GM23338 (cell line): ENCODE measurements at regions not wholly inside any gene's neighbourhood (a gene's known extent, or its start where the extent isn't known, plus 50 kb on each side); places are given as distances from the start of the nearest gene placed in this dataset.

Experiments used
- ATAC-seq: fragments of 200-7000 bp; cut with Tn5 transposase; 3 replicates; pipeline ENCODE4 v1.9.1; 2020
- DNase-seq: peaks from one replicate; pipeline ENCODE4 v3.0.0-alpha.2; 2015; ENCODE audit warnings: low spot score
- H2AFZ ChIP-seq: fragments of 200-600 bp; sonication (generic); 2 replicates; pipeline ENCODE4 v1.8.0; 2016; ENCODE audit warnings: antibody characterized with exemption, mild to moderate bottlenecking, moderate library complexity
- H3F3A ChIP-seq: fragments of 200-600 bp; sonication (generic); replicated peaks from 2 replicates; pipeline ENCODE4 v1.8.0; 2017; ENCODE audit warnings: antibody characterized with exemption, mixed run types, low read depth
- H3K27ac ChIP-seq: fragments of 200-600 bp; sonication (generic); 2 replicates; pipeline ENCODE4 v1.6.1; 2016; ENCODE audit warnings: low read depth
- H3K27me3 ChIP-seq: fragments of 200-600 bp; sonication (generic); 2 replicates; pipeline ENCODE4 v1.8.0; 2016; ENCODE audit warnings: mild to moderate bottlenecking, mixed run types, moderate library complexity; ENCODE audit not compliant: insufficient read depth
- H3K36me3 ChIP-seq: fragments of 200-600 bp; sonication (generic); 2 replicates; pipeline ENCODE4 v1.8.0; 2016; ENCODE audit warnings: mild to moderate bottlenecking; ENCODE audit not compliant: insufficient read depth
- H3K4me1 ChIP-seq: fragments of 200-600 bp; sonication (generic); 2 replicates; pipeline ENCODE4 v1.8.0; 2016; ENCODE audit warnings: mild to moderate bottlenecking, moderate library complexity; ENCODE audit not compliant: insufficient read depth
- H3K4me2 ChIP-seq: fragments of 200-600 bp; sonication (generic); 2 replicates; pipeline ENCODE4 v1.7.1; 2017; ENCODE audit warnings: mixed run types
- H3K4me3 ChIP-seq: fragments of 200-600 bp; sonication (generic); 2 replicates; pipeline ENCODE4 v1.6.1; 2016; ENCODE audit warnings: mixed run types
- H3K79me2 ChIP-seq: fragments of 200-600 bp; sonication (generic); replicated peaks from 2 replicates; pipeline ENCODE4 v1.8.0; 2017; ENCODE audit warnings: mild to moderate bottlenecking; ENCODE audit not compliant: insufficient read depth
- H3K9me2 ChIP-seq: fragments of 200-600 bp; sonication (generic); 2 replicates; pipeline ENCODE4 v1.8.0; 2017; ENCODE audit not compliant: insufficient read depth
- H4K20me1 ChIP-seq: fragments of 200-600 bp; sonication (generic); replicated peaks from 2 replicates; pipeline ENCODE4 v1.8.0; 2017; ENCODE audit warnings: mild to moderate bottlenecking; ENCODE audit not compliant: insufficient read depth
- H3K27ac Mint-ChIP-seq: 2 replicates; pipeline ENCODE4 v1.8.0; 2020; ENCODE audit warnings: inconsistent platforms, mild to moderate bottlenecking, moderate library complexity, mixed read lengths
- H3K27me3 Mint-ChIP-seq: 3 replicates; pipeline ENCODE4 v1.8.0; 2022; ENCODE audit warnings: low read depth, mild to moderate bottlenecking, moderate library complexity, mixed read lengths, inconsistent platforms; ENCODE audit not compliant: insufficient read depth, poor library complexity
- H3K36me3 Mint-ChIP-seq: 3 replicates; pipeline ENCODE4 v1.8.0; 2021; ENCODE audit warnings: low read depth, mild to moderate bottlenecking, inconsistent platforms, moderate library complexity, mixed read lengths
- H3K4me1 Mint-ChIP-seq: 3 replicates; pipeline ENCODE4 v1.8.0; 2020; ENCODE audit warnings: mild to moderate bottlenecking, inconsistent platforms, mixed read lengths
- H3K4me3 Mint-ChIP-seq: 3 replicates; pipeline ENCODE4 v1.8.0; 2021; ENCODE audit warnings: moderate library complexity, mild to moderate bottlenecking, inconsistent platforms, mixed read lengths
- H3K9me3 Mint-ChIP-seq: 3 replicates; pipeline ENCODE4 v1.8.0; 2020; ENCODE audit warnings: moderate library complexity, mild to moderate bottlenecking, inconsistent platforms, mixed read lengths
- REST ChIP-seq: IDR thresholded peaks from one replicate; pipeline ENCODE4 v1.6.1; 2018; ENCODE audit warnings: antibody characterized with exemption; ENCODE audit not compliant: unreplicated experiment
- ZNF462 ChIP-seq: fragments of 250-450 bp; sonication (Bioruptor Pico); IDR thresholded peaks from 2 replicates; pipeline ENCODE4 v1.5.0; 2020; ENCODE audit warnings: mild to moderate bottlenecking, moderate library complexity

GRCh38 chr10:118523775-118524174 lies 71.7 kb downstream of the PRLHR start (continued):
- no peak for TF ChIP-seq ZNF462 (CRISPR knock-in tag)

GRCh38 chr10:118522791-118523498 lies 72.5 kb downstream of the PRLHR start:
- no peaks in the 10 kb centered on the region for H3K79me2 ChIP-seq
- peaks cover 13% of the 10 kb centered on the region for H3K9me2 ChIP-seq
- peaks cover 11% of the 10 kb centered on the region; the same call in 1 of the 2 replicates for H3K4me1 ChIP-seq
- Mint-ChIP-seq H3K27me3 (peaks cover 6% of the 10 kb centered on the region), H3K4me3 (no peak overlapping the region; the same call in 2 of the 3 replicates), H3K9me3 (peaks cover 4% of the 10 kb centered on the region; the same call in 2 of the 3 replicates), H3K27ac (no peak overlapping the region), H3K4me1 (peaks cover 8% of the 10 kb centered on the region), H3K36me3 (no peaks in the 10 kb centered on the region; the same call in 2 of the 3 replicates)
- 0 out of 2 replicates have a peak overlapping the region, but pooled peaks have one; percentile 23 for H3K4me2 ChIP-seq
- peak; percentile 54 for ATAC-seq
- peak; percentile 50 for DNase-seq
- H4K20me1 ChIP-seq: no peaks in the 10 kb centered on the region
- no peaks in the 10 kb centered on the region for H3F3A ChIP-seq
- H3K36me3 ChIP-seq: no peaks in the 10 kb centered on the region
- H3K4me3 ChIP-seq: no peak overlapping the region
- no peaks in the 10 kb centered on the region for H3K27me3 ChIP-seq
- TF ChIP-seq REST (no peak), ZNF462 (CRISPR knock-in tag) (peak; percentile 66)
- no peak overlapping the region for H3K27ac ChIP-seq
- no peak overlapping the region for H2AFZ ChIP-seq
